Stomach (tissue), 8 donors: ENCODE measurements at regions not wholly inside any gene's neighbourhood (a gene's known extent, or its start where the extent isn't known, plus 50 kb on each side); places are given as distances from the start of the nearest gene placed in this dataset.
"Not testable (repeated sequence)": the region's sequence is repeated elsewhere in the genome, so short reads cannot be mapped to it uniquely, and the experiment has no call there.

Source experiments
- DNase-seq, 2 donors: peaks; one replicate each; pipeline versions ENCODE4 v3.0.0 to v3.0.0-alpha.2; 2013 to 2019
- H3K27ac ChIP-seq, 5 donors: fragments of 200-600 bp in 4 of 5; sonication (generic) in 4 of 5; one replicate each; pipeline ENCODE4 v1.5.1; 2013 to 2019; ENCODE audit warnings: mild to moderate bottlenecking in 1 of 5, moderate library complexity in 1 of 5
- H3K27me3 ChIP-seq, 3 donors: fragments of 200-600 bp; sonication (generic); one replicate each; pipeline ENCODE4 v1.5.1; 2017 to 2019; ENCODE audit warnings: mixed run types in 1 of 3
- H3K36me3 ChIP-seq, 4 donors: fragments of 200-600 bp; sonication (generic); 1 replicate in 3 of 4; 2 replicates in 1 of 4; pipeline ENCODE4 v1.5.1; 2016 to 2019
- H3K4me1 ChIP-seq, 4 donors: fragments of 200-600 bp; sonication (generic); one replicate each; pipeline ENCODE4 v1.5.1; 2016 to 2019
- H3K4me3 ChIP-seq, 4 donors: fragments of 200-600 bp; sonication (generic) in 3 of 4; one replicate each; pipeline ENCODE4 v1.5.1; 2016 to 2019; ENCODE audit warnings: mild to moderate bottlenecking in 1 of 4
- H3K9me3 ChIP-seq, 4 donors: fragments of 200-600 bp; sonication (generic); one replicate each; pipeline ENCODE4 v1.5.1; 2016 to 2019
- CTCF ChIP-seq, 7 experiments: fragments of 450-650 bp in 4 of 7; fragments of 200-600 bp in 3 of 7; sonication (generic) in 3 of 7; IDR thresholded peaks; one replicate each; pipeline ENCODE4 v1.5.1; 2016 to 2019; ENCODE audit warnings: antibody characterized with exemption in 7 of 7, control low read depth in 2 of 7, mild to moderate bottlenecking in 1 of 7
- EP300 ChIP-seq: sonication (generic); formaldehyde crosslinking; IDR thresholded peaks from one replicate; pipeline ENCODE4 v1.6.1; 2017; ENCODE audit warnings: antibody characterized with exemption
- POLR2A ChIP-seq, 4 donors: fragments of 450-650 bp; IDR thresholded peaks; one replicate each; pipeline ENCODE4 v1.6.1; 2016; ENCODE audit warnings: antibody characterized with exemption in 4 of 4, control low read depth in 2 of 4, mild to moderate bottlenecking in 1 of 4, moderate library complexity in 1 of 4
- POLR2AphosphoS5 ChIP-seq, 3 donors: sonication (generic); formaldehyde crosslinking; IDR thresholded peaks; one replicate each; pipeline ENCODE4 v1.6.1; 2016; ENCODE audit warnings: antibody characterized with exemption in 3 of 3
- WGBS, 5 donors: extraction: QIAGEN DNeasy Blood & Tissue Kit in 3 of 5; methylation state at CpG; one replicate each; pipeline versions ENCODE4 v1.1.5 to v1.1.7; 2013 to 2018; 5-methylcytosine and 5-hydroxymethylcytosine counted together
- intact Hi-C: fragments of 100-400 bp; cut with DNase I; formaldehyde crosslinking; loops from one replicate; pipeline ENCODE4 v1.15.1; 2023; ENCODE audit warnings: low total_unique reads
- donor health status: healthy with polysubstance abuse.
- donor health status: Bipolar disorder and iron deficiency.
- donor health status: healthy.

- peaks cover 0 to 11% (median 0%) of the 10 kb centered on the region in 3 donors for H3K27me3 ChIP-seq
- 73 to 84% (median 79%) methylated on average over 6 to 21 of the region's 22 CpGs for WGBS, 5 donors
- intact Hi-C loops, H3K9me3 ChIP-seq, DNase-seq, H3K27ac ChIP-seq, H3K36me3 ChIP-seq, H3K4me1 ChIP-seq, H3K4me3 ChIP-seq: not testable (repeated sequence)
These were observed 324.9 kb downstream of the ADGRD1 start for GRCh38 chr12:131278451-131279115.

- no peak overlapping the region for H3K27ac ChIP-seq
- no peak for DNase-seq
- intact Hi-C loops = no loop called here
- H3K27me3 ChIP-seq = peaks cover 0 to 16% (median 0%) of the 10 kb centered on the region in 3 donors
- no peaks in the 10 kb centered on the region for H3K36me3 ChIP-seq
- H3K9me3 ChIP-seq = no peaks in the 10 kb centered on the region
- TF ChIP-seq EP300 (no peak), POLR2AphosphoS5 (IDR thresholded peaks at IDR 0.05) (no peak), POLR2A (IDR thresholded peaks at IDR 0.05) (no peak), CTCF (IDR thresholded peaks at IDR 0.05) (no peak)
- WGBS, 5 donors = 58 to 77% (median 67%) methylated on average over 8 to 13 of the region's 13 CpGs
- no peaks in the 10 kb centered on the region for H3K4me1 ChIP-seq
- H3K4me3 ChIP-seq = no peak overlapping the region
These were observed 325.7 kb downstream of the ADGRD1 start for GRCh38 chr12:131279281-131279921.

DNA sequence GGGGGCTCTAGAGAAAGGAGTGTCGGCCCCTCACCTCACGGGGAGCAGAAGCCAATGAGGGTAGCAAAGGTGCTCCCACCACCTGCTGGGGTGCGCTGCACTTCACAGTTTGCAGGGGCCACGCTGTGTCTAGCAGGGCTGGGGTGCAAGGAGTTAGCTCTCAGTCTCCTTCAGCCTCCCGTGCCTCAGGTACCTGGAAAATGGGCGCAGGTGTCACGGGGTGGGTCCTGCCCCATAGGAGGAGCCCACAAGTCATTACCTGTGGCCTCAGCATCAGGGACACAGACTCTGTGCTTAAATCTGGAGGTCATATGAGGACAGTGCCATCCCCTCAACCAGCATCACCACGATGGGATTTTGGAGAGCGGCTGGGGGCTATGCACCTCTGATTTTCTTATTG is 326.7 kb downstream of the ADGRD1 start:
- intact Hi-C loops = no loop called here
- H3K27me3 ChIP-seq = peaks cover 0 to 16% (median 0%) of the 10 kb centered on the region in 3 donors
- H3K36me3 ChIP-seq = no peaks in the 10 kb centered on the region
- H3K27ac ChIP-seq = no peak overlapping the region
- WGBS, 5 donors = 69 to 78% (median 76%) methylated on average over 9 of the region's 9 CpGs
- H3K9me3 ChIP-seq = no peaks in the 10 kb centered on the region
- H3K4me3 ChIP-seq = no peak overlapping the region
- H3K4me1 ChIP-seq = no peaks in the 10 kb centered on the region
- DNase-seq = peak in 1 of 2 donors; percentile 20
- TF ChIP-seq CTCF (IDR thresholded peaks at IDR 0.05) (no peak), POLR2A (IDR thresholded peaks at IDR 0.05) (no peak), EP300 (no peak), POLR2AphosphoS5 (IDR thresholded peaks at IDR 0.05) (no peak)

- H3K27ac ChIP-seq = no peak overlapping the region
- H3K27me3 ChIP-seq = peaks cover 0 to 16% (median 0%) of the 10 kb centered on the region in 3 donors
- H3K4me3 ChIP-seq = no peak overlapping the region
- intact Hi-C loops = no loop called here
- H3K4me1 ChIP-seq = no peaks in the 10 kb centered on the region
- 67 to 84% (median 75%) methylated on average over 11 of the region's 11 CpGs for WGBS, 5 donors
- TF ChIP-seq POLR2AphosphoS5 (IDR thresholded peaks at IDR 0.05) (no peak), POLR2A (IDR thresholded peaks at IDR 0.05) (no peak), CTCF (IDR thresholded peaks at IDR 0.05) (no peak), EP300 (no peak)
- no peaks in the 10 kb centered on the region for H3K9me3 ChIP-seq
- no peaks in the 10 kb centered on the region for H3K36me3 ChIP-seq
- DNase-seq = no peak
These were observed 327.3 kb downstream of the ADGRD1 start for GRCh38 chr12:131281016-131281415.
